ENCODE measurements at regions not wholly inside any gene's neighbourhood (a gene's known extent, or its start where the extent isn't known, plus 50 kb on each side); places are given as distances from the start of the nearest gene placed in this dataset.

DNA sequence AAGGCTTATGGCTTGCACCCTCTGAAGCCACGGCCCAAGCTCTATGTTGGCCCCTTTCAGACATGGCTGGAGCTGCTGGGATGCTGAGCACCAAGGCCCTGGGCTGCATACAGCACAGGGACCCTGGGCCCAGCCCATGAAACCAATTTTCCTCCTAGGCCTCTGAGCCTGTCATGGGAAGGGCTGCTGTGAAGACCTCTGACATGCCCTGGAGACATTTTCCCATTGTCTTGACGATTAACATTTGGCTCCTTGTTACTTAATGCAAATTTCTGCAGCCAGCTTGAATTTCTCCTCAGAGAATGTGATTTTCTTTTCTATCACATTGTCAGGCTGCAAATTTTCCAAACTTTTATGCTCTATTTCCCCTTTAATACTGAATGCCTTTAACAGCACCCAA, 844.7 kb downstream of the PCDH18 start:
- Histone ChIP-seq H3K9ac (ENCODE audit: insufficient read depth, low read length) (no peak overlapping the region), H3K27ac (ENCODE audit: insufficient read depth, low read length) (no peak overlapping the region), H3K27me3 (ENCODE audit: control insufficient read depth, insufficient read depth, low read length) (no peaks in the 10 kb centered on the region), H3K9me3 (ENCODE audit: control insufficient read depth, insufficient read depth, low read depth, low read length) (no peaks in the 10 kb centered on the region), H3K4me1 (ENCODE audit: control insufficient read depth, extremely low read depth, insufficient read depth, low read length) (no peaks in the 10 kb centered on the region), H2AFZ (ENCODE audit: low read length) (no peak overlapping the region), H3K79me2 (ENCODE audit: control insufficient read depth, insufficient read depth, low read length) (no peaks in the 10 kb centered on the region), H3K36me3 (ENCODE audit: control insufficient read depth, insufficient read depth, low read length) (no peaks in the 10 kb centered on the region), H4K20me1 (ENCODE audit: control insufficient read depth, extremely low read depth, insufficient read depth, low read length) (no peaks in the 10 kb centered on the region), H3K4me2 (ENCODE audit: extremely low read depth, insufficient read depth, low read length) (no peak overlapping the region), H3K4me3 (replicated peaks in 1 of 4; ENCODE audit: control extremely low read depth in 1 of 4, insufficient read depth in 1 of 4, low read depth in 3 of 4, low read length in 4 of 4) (no peak overlapping the region)
- no peak for DNase-seq (ENCODE audit: low read depth in 2 of 2)
- TF ChIP-seq CTCF (conservative IDR thresholded peaks at IDR 0.05 in 1 of 2, IDR thresholded peaks at IDR 0.05 in 1 of 2; ENCODE audit: low read depth in 1 of 2, low read length in 2 of 2) = no peak
- TF ChIP-seq EZH2 (IDR thresholded peaks at IDR 0.05; ENCODE audit: low read length, missing control alignments) = no peak

DNA sequence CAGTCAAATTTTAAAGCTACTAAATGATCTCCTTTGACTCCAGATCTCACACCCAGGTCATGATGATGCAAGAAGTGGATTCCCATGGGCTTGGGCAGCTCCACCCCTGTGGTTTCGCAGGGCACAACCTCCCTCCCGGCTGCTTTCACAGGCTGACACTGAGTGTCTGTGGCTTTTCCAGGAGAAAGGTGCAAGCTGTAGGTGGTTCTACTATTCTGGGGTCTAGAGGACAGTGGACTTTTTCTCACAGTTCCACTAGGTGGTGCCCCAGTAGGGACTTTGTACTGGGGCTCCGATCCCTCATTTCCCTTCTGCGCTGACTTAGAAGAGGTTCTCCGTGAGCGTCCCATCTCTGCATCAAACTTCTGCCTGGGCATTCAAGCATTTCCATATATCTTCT, 845.2 kb downstream of the PCDH18 start:
- peak in 1 of 2 donors; percentile 18 for TF ChIP-seq CTCF (conservative IDR thresholded peaks at IDR 0.05 in 1 of 2, IDR thresholded peaks at IDR 0.05 in 1 of 2; ENCODE audit: low read depth in 1 of 2, low read length in 2 of 2)
- TF ChIP-seq EZH2 (IDR thresholded peaks at IDR 0.05; ENCODE audit: low read length, missing control alignments) = no peak
- H3K36me3 ChIP-seq (ENCODE audit: control insufficient read depth, insufficient read depth, low read length) = no peaks in the 10 kb centered on the region
- H3K27ac ChIP-seq (ENCODE audit: insufficient read depth, low read length) = no peak overlapping the region
- no peak overlapping the region for H3K9ac ChIP-seq (ENCODE audit: insufficient read depth, low read length)
- H3K27me3 ChIP-seq (ENCODE audit: control insufficient read depth, insufficient read depth, low read length) = no peaks in the 10 kb centered on the region
- no peaks in the 10 kb centered on the region for H3K9me3 ChIP-seq (ENCODE audit: control insufficient read depth, insufficient read depth, low read depth, low read length)
- no peaks in the 10 kb centered on the region for H3K79me2 ChIP-seq (ENCODE audit: control insufficient read depth, insufficient read depth, low read length)
- no peak overlapping the region for H2AFZ ChIP-seq (ENCODE audit: low read length)
- no peaks in the 10 kb centered on the region for H4K20me1 ChIP-seq (ENCODE audit: control insufficient read depth, extremely low read depth, insufficient read depth, low read length)
- no peaks in the 10 kb centered on the region for H3K4me1 ChIP-seq (ENCODE audit: control insufficient read depth, extremely low read depth, insufficient read depth, low read length)
- no peak overlapping the region for H3K4me3 ChIP-seq (replicated peaks in 1 of 4; ENCODE audit: control extremely low read depth in 1 of 4, insufficient read depth in 1 of 4, low read depth in 3 of 4, low read length in 4 of 4)
- DNase-seq (ENCODE audit: low read depth in 2 of 2) = no peak
- no peak overlapping the region for H3K4me2 ChIP-seq (ENCODE audit: extremely low read depth, insufficient read depth, low read length)

GRCh38 chr4:136680761-136681160, 851.5 kb downstream of the PCDH18 start:
- no peaks in the 10 kb centered on the region for H3K36me3 ChIP-seq (ENCODE audit: control insufficient read depth, insufficient read depth, low read length)
- TF ChIP-seq EZH2 (IDR thresholded peaks at IDR 0.05; ENCODE audit: low read length, missing control alignments) = no peak
- no peak overlapping the region for H3K4me2 ChIP-seq (ENCODE audit: extremely low read depth, insufficient read depth, low read length)
- no peaks in the 10 kb centered on the region for H4K20me1 ChIP-seq (ENCODE audit: control insufficient read depth, extremely low read depth, insufficient read depth, low read length)
- no peaks in the 10 kb centered on the region for H3K27me3 ChIP-seq (ENCODE audit: control insufficient read depth, insufficient read depth, low read length)
- no peaks in the 10 kb centered on the region for H3K79me2 ChIP-seq (ENCODE audit: control insufficient read depth, insufficient read depth, low read length)
- H2AFZ ChIP-seq (ENCODE audit: low read length) = no peak overlapping the region
- no peak for DNase-seq (ENCODE audit: low read depth in 2 of 2)
- no peaks in the 10 kb centered on the region for H3K9me3 ChIP-seq (ENCODE audit: control insufficient read depth, insufficient read depth, low read depth, low read length)
- no peak overlapping the region for H3K27ac ChIP-seq (ENCODE audit: insufficient read depth, low read length)
- H3K4me1 ChIP-seq (ENCODE audit: control insufficient read depth, extremely low read depth, insufficient read depth, low read length) = no peaks in the 10 kb centered on the region
- no peak overlapping the region for H3K9ac ChIP-seq (ENCODE audit: insufficient read depth, low read length)
- no peak overlapping the region for H3K4me3 ChIP-seq (replicated peaks in 1 of 4; ENCODE audit: control extremely low read depth in 1 of 4, insufficient read depth in 1 of 4, low read depth in 3 of 4, low read length in 4 of 4)

All from fibroblast of lung (primary cell).